GM12892 (cell line): ENCODE measurements at regions not wholly inside any gene's neighbourhood (a gene's known extent, or its start where the extent isn't known, plus 50 kb on each side); places are given as distances from the start of the nearest gene placed in this dataset.

Source experiments
- POLR2A ChIP-seq: IDR thresholded peaks from 2 replicates; pipeline ENCODE4 v1.6.1; 2011; ENCODE audit warnings: low read depth, low read length, control low read depth
- POLR2AphosphoS5 ChIP-seq: IDR thresholded peaks from 2 replicates; pipeline ENCODE4 v1.6.1; 2011; ENCODE audit warnings: low read depth, low read length, control low read depth

GRCh38 chr2:65666156-65666725, 233.8 kb upstream of the SPRED2 start:
- TF ChIP-seq POLR2AphosphoS5 = no peak
- no peak for TF ChIP-seq POLR2A
